K562 (cell line): ENCODE measurements at regions not wholly inside any gene's neighbourhood (a gene's known extent, or its start where the extent isn't known, plus 50 kb on each side); places are given as distances from the start of the nearest gene placed in this dataset.

Experiments used
- CBX1 ChIP-seq: sonication (generic); IDR thresholded peaks from 2 replicates; pipeline ENCODE4 v1.6.1; 2016; ENCODE audit warnings: antibody characterized with exemption, low read depth, mild to moderate bottlenecking
- ELF2 ChIP-seq: fragments of 250-450 bp; sonication (Bioruptor Pico); IDR thresholded peaks from 2 replicates; pipeline ENCODE4 v1.5.0; 2021; ENCODE audit warnings: mild to moderate bottlenecking
- ETV6 ChIP-seq, 3 experiments: fragments of 150-350 bp in 1 of 3; sonication (generic) in 1 of 3; formaldehyde crosslinking in 1 of 3; IDR thresholded peaks; 2 replicates each; pipeline versions ENCODE4 v1.6.1 to v1.8.0; 2014 to 2022; ENCODE audit warnings: borderline replicate concordance in 2 of 3, low read depth in 2 of 3, antibody characterized with exemption in 1 of 3, low read length in 1 of 3, mild to moderate bottlenecking in 1 of 3, missing genetic modification reagents in 1 of 3
- FOXK1 ChIP-seq: sonication (generic); formaldehyde crosslinking; IDR thresholded peaks from 2 replicates; pipeline ENCODE4 v1.8.0; 2022; ENCODE audit warnings: missing genetic modification reagents, mild to moderate bottlenecking, borderline replicate concordance
- FUS ChIP-seq: fragments of 200-400 bp; formaldehyde crosslinking; optimal IDR thresholded peaks from 2 replicates; pipeline ENCODE3; 2017; ENCODE audit warnings: low read depth, low read length
- HBP1 ChIP-seq: fragments of 450-650 bp; formaldehyde crosslinking; IDR thresholded peaks from 2 replicates; pipeline ENCODE4 v1.4.0; 2022; ENCODE audit warnings: missing genetic modification characterization
- HDAC2 ChIP-seq: fragments of 450-650 bp; IDR thresholded peaks from 2 replicates; pipeline ENCODE4 v1.6.1; 2016; ENCODE audit warnings: mild to moderate bottlenecking
- IFI16 ChIP-seq: fragments of 250-450 bp; sonication (Bioruptor Pico); IDR thresholded peaks from 2 replicates; pipeline ENCODE4 v2.1.2; 2022; ENCODE audit warnings: mild to moderate bottlenecking, inconsistent platforms
- IRF1 ChIP-seq: sonication (generic); formaldehyde crosslinking; IDR thresholded peaks from 2 replicates; pipeline ENCODE4 v1.8.0; 2022; ENCODE audit warnings: missing genetic modification reagents, mild to moderate bottlenecking, borderline replicate concordance
- LCOR ChIP-seq: sonication (generic); formaldehyde crosslinking; IDR thresholded peaks from 2 replicates; pipeline ENCODE4 v1.8.0; 2022; ENCODE audit warnings: mild to moderate bottlenecking, missing genetic modification reagents
- MED1 ChIP-seq: sonication (generic); formaldehyde crosslinking; IDR thresholded peaks from 2 replicates; pipeline ENCODE4 v1.8.1; 2023; ENCODE audit warnings: missing genetic modification reagents, borderline replicate concordance
- MEIS2 ChIP-seq: fragments of 450-650 bp; IDR thresholded peaks from 2 replicates; pipeline ENCODE4 v1.6.1; 2014; ENCODE audit warnings: mild to moderate bottlenecking; ENCODE audit not compliant: partially characterized antibody
- MLLT1 ChIP-seq, 2 experiments: fragments of 450-650 bp; IDR thresholded peaks; 2 replicates each; pipeline ENCODE4 v1.6.1; 2016
- PHB ChIP-seq: fragments of 250-450 bp; sonication (Bioruptor Pico); IDR thresholded peaks from 2 replicates; pipeline ENCODE4 v1.5.0; 2021
- PPARD ChIP-seq: fragments of 250-450 bp; sonication (Bioruptor Pico); IDR thresholded peaks from 2 replicates; pipeline ENCODE4 v1.8.0; 2022; ENCODE audit warnings: inconsistent platforms, mild to moderate bottlenecking, moderate library complexity
- RBFOX2 ChIP-seq: fragments of 200-400 bp; formaldehyde crosslinking; IDR thresholded peaks from 2 replicates; pipeline ENCODE4 v1.6.1; 2017; ENCODE audit warnings: low read depth, mild to moderate bottlenecking, low read length, moderate library complexity
- RFX5 ChIP-seq: IDR thresholded peaks from 2 replicates; pipeline ENCODE4 v1.6.1; 2011; ENCODE audit warnings: low read depth, mild to moderate bottlenecking, improper control_type of control experiment, low read length
- SRSF3 ChIP-seq: fragments of 200-400 bp; formaldehyde crosslinking; IDR thresholded peaks from 2 replicates; pipeline ENCODE4 v1.6.1; 2016; ENCODE audit warnings: mild to moderate bottlenecking, low read length, moderate library complexity; ENCODE audit not compliant: insufficient read depth
- TOE1 ChIP-seq, 2 experiments: fragments of 450-650 bp in 1 of 2; sonication (generic) in 1 of 2; formaldehyde crosslinking in 1 of 2; IDR thresholded peaks; 2 replicates each; pipeline versions ENCODE4 v1.7.1 to v1.8.0; 2016 to 2022; ENCODE audit warnings: borderline replicate concordance in 2 of 2, mild to moderate bottlenecking in 2 of 2, antibody characterized with exemption in 1 of 2, inconsistent platforms in 1 of 2, low read depth in 1 of 2, missing genetic modification reagents in 1 of 2, moderate library complexity in 1 of 2
- USF2 ChIP-seq: sonication (generic); formaldehyde crosslinking; IDR thresholded peaks from 2 replicates; pipeline ENCODE4 v1.5.0; 2020; ENCODE audit warnings: missing genetic modification reagents
- ZBED1 ChIP-seq: IDR thresholded peaks from 2 replicates; pipeline ENCODE4 v1.6.1; 2014
- ZFP36 ChIP-seq: fragments of 150-350 bp; IDR thresholded peaks from 2 replicates; pipeline ENCODE4 v1.6.1; 2018; ENCODE audit warnings: low read length, low read depth; ENCODE audit not compliant: partially characterized antibody
- ZNF12 ChIP-seq: sonication (generic); formaldehyde crosslinking; IDR thresholded peaks from 2 replicates; pipeline ENCODE4 v1.4.0; 2020; ENCODE audit warnings: mild to moderate bottlenecking, missing genetic modification reagents
- ZNF507 ChIP-seq: conservative IDR thresholded peaks from 2 replicates; pipeline ENCODE4 v1.6.1; 2017; ENCODE audit warnings: missing genetic modification characterization, missing compliant biosample characterization
- ZNF551 ChIP-seq: fragments of 250-450 bp; sonication (Bioruptor Pico); IDR thresholded peaks from 2 replicates; pipeline ENCODE4 v1.5.0; 2021; ENCODE audit warnings: mild to moderate bottlenecking, moderate library complexity

- TF ChIP-seq USF2 (CRISPR knock-in tag) = no peak
- TF ChIP-seq MEIS2 = no peak
- TF ChIP-seq CBX1 = peak; percentile 92
- TF ChIP-seq IRF1 = 0 out of 2 replicates have a peak, but pooled peaks have one; percentile 75
- TF ChIP-seq TOE1 (IDR thresholded peaks at IDR 0.05; ENCODE audit: borderline replicate concordance) = no peak
- TF ChIP-seq TOE1 (CRISPR knock-in tag; IDR thresholded peaks at IDR 0.05; ENCODE audit: borderline replicate concordance, low read depth) = peak; percentile 97; the same call in 1 of the 2 replicates
- TF ChIP-seq FUS = no peak
- no peak for TF ChIP-seq ETV6 (IDR thresholded peaks at IDR 0.05; ENCODE audit: borderline replicate concordance in 1 of 2, low read depth in 2 of 2, low read length in 1 of 2)
- peak; percentile 87; the same call in 1 of the 2 replicates for TF ChIP-seq ETV6 (CRISPR knock-in tag; IDR thresholded peaks at IDR 0.05; ENCODE audit: borderline replicate concordance)
- TF ChIP-seq SRSF3 = 0 out of 2 replicates have a peak, but pooled peaks have one; percentile 53
- peak; percentile 92 for TF ChIP-seq RBFOX2
- 0 out of 2 replicates have a peak, but pooled peaks have one; percentile 6 for TF ChIP-seq IFI16
- no peak for TF ChIP-seq ZNF507 (tag)
- TF ChIP-seq LCOR (CRISPR knock-in tag) = peak; percentile 11; the same call in 1 of the 2 replicates
- TF ChIP-seq RFX5 = 0 out of 2 replicates have a peak, but pooled peaks have one; percentile 18
- TF ChIP-seq MED1 (CRISPR knock-in tag) = 0 out of 2 replicates have a peak, but pooled peaks have one; percentile 81
- TF ChIP-seq ELF2 (CRISPR knock-in tag) = 0 out of 2 replicates have a peak, but pooled peaks have one; percentile 16
- TF ChIP-seq HBP1 = peak; percentile 95
- peak; percentile 66; the same call in 1 of the 2 replicates for TF ChIP-seq ZNF12
- TF ChIP-seq HDAC2 = peak; percentile 67
- 0 out of 2 replicates have a peak, but pooled peaks have one; percentile 23 for TF ChIP-seq PPARD (CRISPR knock-in tag)
- peak; percentile 78; the same call in 1 of the 2 replicates for TF ChIP-seq ZNF551 (CRISPR knock-in tag)
- TF ChIP-seq MLLT1 (IDR thresholded peaks at IDR 0.05) = peak; percentile 65 to 89; a peak in 3 of 4 replicates
- peak; percentile 79; the same call in 1 of the 2 replicates for TF ChIP-seq PHB (CRISPR knock-in tag)
- TF ChIP-seq ZFP36 = peak; percentile 10
- peak; percentile 95; the same call in 1 of the 2 replicates for TF ChIP-seq ZBED1
- TF ChIP-seq FOXK1 (CRISPR knock-in tag) = peak; percentile 84; the same call in 1 of the 2 replicates
These were observed 117.4 kb upstream of the SERPIND1 start (continued) for GRCh38 chr22:20656516-20656901.
